ENCODE measurements at regions not wholly inside any gene's neighbourhood (a gene's known extent, or its start where the extent isn't known, plus 50 kb on each side); places are given as distances from the start of the nearest gene placed in this dataset.
A peak's percentile ranks its signal among the peaks of the same experiment; 100 is the strongest.

DNA sequence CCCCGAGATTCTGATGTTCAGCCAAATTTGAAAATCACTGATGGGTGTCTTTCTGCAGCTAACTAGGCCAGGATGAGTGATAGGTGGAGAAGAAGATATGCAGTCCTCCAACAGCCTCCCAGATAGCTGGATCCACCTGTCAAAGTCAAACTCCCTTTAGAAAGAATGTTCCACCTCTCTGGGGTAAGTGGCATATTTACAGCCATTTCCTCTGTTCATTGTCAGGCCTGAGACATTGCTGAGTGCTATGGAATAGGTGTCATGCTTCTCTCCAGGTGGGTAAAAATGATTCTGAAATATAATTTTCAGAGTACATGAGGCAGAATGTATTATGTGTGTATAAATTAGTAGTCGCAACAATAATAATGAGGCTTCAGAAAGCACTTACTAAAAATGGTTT lies 316.8 kb downstream of the TTLL7 start:
- DNase-seq: no peak

DNA sequence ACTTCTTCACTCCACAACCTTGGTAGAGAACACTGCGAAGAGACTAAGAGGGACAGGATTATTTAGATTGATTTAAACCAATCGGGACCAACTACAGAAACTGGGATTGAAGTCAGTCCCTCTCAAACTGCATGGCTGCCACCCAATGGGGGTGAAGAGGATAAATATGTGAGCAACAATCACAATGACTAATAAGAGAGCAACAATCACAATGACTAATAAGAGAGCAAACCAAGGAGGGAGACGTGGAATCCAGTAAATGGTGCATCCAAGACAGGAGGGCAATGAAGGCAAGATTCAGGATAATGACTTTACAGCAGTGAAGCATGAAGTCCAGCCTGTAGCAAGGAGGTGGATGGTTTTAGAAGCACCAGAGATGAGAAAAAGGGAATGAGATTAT lies 322.8 kb downstream of the TTLL7 start:
- no peak for DNase-seq

DNA sequence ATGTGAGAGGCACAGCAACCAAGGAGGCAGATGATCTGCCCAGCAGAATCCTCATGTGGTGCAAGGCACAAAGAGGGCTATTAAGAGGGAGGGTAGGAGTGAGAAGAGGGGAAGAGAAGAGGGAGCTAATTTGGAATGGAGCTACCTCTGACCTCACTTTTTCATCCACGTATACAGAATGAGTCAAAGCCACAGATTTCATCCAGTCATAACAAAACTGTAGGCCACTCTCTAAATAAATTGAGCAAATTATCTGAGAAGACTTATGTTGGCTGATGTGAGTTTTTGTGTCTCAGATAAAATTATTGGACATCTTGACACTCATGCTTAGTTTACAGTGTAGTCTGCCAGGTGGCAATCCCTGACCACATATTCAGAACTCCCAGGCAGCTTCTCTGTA lies 325.6 kb downstream of the TTLL7 start:
- DNase-seq: no peak

GRCh38 chr1:83671586-83671985 lies 327.3 kb downstream of the TTLL7 start:
- DNase-seq: no peak

- DNase-seq: no peak
Observed at GRCh38 chr1:83670909-83671565, 327.9 kb downstream of the TTLL7 start.

- DNase-seq: no peak
Observed at GRCh38 chr1:83641796-83642443, 357.0 kb downstream of the TTLL7 start.

GRCh38 chr1:83641206-83641658 lies 357.7 kb downstream of the TTLL7 start:
- DNase-seq: peak in 1 of 56 donors; percentile 3

- DNase-seq: no peak
Observed at GRCh38 chr1:83639785-83640184, 359.1 kb downstream of the TTLL7 start.

DNA sequence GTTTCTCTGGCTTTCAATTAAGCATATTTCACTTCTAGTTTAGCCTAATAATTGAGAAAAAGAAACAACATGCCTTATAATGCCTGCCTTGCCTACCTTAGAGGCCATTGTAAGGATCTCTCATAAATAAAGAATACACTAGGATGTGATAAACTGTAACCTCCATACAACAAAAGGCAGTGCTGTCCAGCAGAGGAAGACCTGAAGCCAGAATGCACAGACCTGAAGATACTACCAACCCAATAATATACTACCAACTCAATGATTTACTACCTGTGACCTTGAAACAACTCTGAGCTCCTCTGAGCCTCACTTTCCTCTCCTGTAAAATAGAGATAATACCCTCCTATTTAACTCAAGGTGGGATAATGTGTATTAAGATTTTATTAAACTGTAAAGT lies 361.3 kb downstream of the TTLL7 start:
- no peak for DNase-seq

DNA sequence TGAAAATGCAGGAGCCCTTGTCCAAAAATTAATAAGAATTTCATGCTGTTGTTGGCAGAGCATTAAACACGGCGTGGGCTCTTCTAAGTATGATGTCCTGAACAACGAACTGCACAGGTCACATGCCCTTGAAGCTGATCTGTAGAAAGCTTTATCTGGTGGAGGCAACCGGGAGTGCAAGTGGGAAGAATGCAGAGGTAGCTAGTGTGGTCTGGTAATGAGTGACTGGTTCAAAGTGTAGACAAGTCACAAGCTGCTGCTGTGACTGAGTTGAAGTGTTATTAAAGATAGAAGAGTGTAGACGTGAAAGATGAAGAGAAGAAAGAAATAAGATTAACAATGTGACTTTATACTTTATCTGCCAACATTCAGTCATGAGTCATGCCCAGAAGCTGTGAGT lies 361.9 kb downstream of the TTLL7 start:
- DNase-seq: no peak

GRCh38 chr1:83632906-83633305 lies 366.0 kb downstream of the TTLL7 start:
- no peak for DNase-seq

DNA sequence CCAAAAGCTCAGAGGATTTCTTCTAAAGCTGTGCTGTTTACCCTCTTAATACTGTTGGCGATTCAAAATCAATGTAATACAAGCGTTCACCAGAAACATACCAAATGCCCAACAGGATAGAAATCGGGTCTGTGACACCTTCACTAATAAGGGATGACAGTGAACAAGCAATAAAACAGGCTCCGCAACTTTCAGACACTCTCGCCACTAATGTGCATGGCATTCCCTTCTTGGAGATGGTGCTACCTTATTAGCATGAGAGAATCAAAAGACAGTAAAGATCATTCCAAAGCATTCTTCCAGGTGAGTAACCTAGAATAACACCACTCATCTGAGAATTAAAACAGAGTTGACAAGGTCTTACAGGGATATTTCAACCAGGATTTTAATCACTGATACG lies 367.1 kb downstream of the TTLL7 start:
- no peak for DNase-seq

- no peak for DNase-seq
Observed at GRCh38 chr1:83627045-83627444, 371.9 kb downstream of the TTLL7 start.

- DNase-seq: no peak
Observed at GRCh38 chr1:83626603-83627002, 372.3 kb downstream of the TTLL7 start.

DNA sequence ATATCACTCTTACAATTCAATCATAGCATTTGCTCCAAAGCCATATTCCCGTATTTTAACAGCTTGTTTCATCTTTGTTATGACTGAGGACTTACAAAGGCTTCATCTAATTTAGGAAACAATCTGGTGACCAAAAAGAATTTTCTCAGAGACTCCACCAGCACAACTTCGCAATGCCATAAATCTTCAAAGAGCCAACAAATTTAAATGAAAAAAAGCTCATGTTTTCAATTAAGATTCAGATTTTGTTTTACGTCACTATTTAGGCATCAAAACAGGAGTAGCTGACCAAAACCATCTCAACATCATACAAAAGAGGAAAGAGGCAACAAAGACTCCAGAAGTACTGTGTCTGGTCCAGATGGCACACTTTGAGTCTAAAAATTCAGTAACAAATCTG lies 373.3 kb downstream of the TTLL7 start:
- DNase-seq: no peak

- no peak for DNase-seq
Observed at GRCh38 chr1:83620016-83620415, 378.9 kb downstream of the TTLL7 start.

DNA sequence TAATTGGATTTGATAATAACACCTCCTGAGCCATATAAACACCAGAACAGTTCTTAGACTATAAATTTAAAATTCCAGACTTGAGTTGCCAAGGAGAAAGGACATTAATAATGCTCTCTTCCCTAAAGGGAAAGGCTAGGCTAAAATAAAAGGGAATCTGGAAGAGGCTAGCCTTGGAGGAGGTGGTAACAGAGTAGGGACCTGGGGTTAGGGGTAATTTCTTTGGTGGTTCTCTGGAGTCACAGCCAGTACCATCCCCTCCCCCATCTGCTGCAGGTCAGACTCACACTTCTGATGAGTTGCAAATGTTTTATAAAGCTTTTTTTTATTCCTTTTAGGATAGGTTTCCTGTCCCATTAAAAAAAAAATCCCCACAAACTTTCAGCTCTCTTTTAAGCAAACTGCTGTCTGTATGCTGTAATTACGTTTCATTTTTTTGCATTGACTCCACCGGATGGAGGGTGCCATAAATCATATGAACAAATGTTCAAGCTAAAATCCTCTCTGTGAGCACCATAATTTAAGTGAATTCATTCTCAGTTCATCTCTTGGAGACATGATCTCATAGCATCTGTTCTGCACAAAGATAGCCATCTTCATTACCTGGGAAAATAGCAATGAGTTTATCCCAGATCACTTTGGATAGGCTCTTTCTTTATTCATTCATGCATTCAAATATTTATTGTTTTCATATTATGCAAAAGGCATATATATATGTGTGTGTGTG lies 379.6 kb downstream of the TTLL7 start:
- DNase-seq: no peak

GRCh38 chr1:83617883-83618282 lies 381.0 kb downstream of the TTLL7 start:
- DNase-seq: no peak

- no peak for DNase-seq
Observed at GRCh38 chr1:83615370-83615769, 383.6 kb downstream of the TTLL7 start.

DNA sequence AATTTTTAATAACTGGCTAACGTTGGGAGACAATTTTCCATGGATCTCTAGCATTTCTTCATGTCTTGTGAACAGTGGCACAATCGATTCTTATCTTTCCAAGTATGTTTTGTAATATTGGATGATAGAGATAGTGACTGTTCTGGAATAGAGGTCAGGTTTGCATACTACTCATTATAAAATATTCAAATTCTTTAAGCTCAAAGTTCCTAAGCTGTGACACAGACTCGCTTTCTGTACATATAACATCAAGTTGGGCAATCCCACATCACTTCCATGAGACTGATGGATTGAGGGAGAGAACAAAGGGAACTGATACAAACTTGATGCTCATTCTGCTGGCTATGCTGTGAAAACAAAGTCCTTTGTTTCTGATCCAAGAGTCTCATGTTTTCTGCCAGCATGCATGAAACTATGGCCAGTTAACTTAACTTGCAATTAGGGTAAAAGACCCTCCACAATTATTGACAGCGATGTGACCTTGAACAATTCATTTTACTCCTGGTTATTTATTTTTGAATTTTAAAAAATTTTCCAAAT lies 392.4 kb downstream of the TTLL7 start:
- DNase-seq: no peak

DNA sequence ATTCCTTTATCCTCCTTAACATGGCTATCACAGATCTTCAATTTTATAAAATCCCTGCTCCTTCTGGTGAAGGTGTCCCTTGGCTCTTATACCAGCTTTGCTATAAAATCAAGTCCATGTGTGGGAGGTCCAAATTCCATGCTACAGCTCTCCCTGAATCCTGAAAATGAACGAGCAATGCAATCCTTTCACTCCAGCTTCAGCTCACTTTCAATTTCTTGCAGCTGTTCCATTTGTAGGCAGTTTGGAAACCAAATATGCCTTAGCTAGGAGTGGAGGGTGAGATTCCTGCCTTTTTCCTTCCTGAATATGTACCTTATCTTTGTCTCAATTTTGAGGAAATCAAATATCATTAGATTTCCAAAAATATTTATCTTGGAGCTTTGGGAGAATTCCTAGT lies 402.6 kb downstream of the TTLL7 start:
- DNase-seq: no peak

DNA sequence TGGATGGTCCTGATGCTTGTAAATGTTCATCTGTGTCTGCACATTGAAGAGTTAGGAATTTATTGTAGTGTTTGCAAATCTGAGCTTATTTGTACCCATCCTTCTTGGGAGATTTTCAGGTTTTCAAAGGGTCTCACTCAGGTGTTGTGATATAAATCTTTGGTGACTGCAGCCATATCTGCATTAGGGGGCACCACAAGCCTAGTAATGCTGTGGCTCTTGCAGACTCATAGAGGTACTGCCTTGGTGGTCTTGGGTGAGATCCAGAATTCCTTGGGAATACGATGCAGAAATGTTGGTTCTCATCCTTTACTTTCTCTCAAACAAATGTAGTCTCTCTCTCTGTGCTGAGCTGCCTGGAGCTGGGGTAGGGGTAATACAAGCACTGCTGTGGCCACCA lies 405.9 kb downstream of the TTLL7 start:
- no peak for DNase-seq

DNA sequence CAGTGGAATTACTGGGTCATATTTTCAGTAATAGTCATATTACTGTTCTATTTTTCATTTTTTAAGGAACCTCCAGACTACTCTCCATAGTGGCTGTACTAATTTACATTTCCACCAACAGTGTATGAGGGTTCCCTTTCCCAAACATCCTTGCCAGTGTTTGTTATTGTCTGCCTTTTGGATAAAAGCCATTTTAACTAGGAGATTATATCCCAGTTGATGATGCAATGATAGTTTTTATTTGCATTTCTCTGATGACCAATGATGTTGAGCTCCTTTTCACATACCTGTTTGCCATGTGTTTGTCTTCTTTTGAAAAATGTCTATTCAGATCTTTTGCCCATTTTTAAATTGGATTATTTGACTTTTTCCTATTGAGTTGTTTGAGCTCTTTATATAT lies 410.8 kb downstream of the TTLL7 start:
- DNase-seq: no peak
